TTC549 (cell line): ENCODE measurements at regions not wholly inside any gene's neighbourhood (a gene's known extent, or its start where the extent isn't known, plus 50 kb on each side); places are given as distances from the start of the nearest gene placed in this dataset.

Experiments
- FAIRE-seq: peaks from 2 replicates; lab custom pipeline; 2012; peaks lifted over from hg19 to GRCh38; lab: Jason Lieb, UNC

GRCh38 chr3:76349715-76350480, 564.5 kb upstream of the ZNF717 start:
- FAIRE-seq: no peak

GRCh38 chr3:76352051-76352450, 566.7 kb upstream of the ZNF717 start:
- no peak for FAIRE-seq

DNA sequence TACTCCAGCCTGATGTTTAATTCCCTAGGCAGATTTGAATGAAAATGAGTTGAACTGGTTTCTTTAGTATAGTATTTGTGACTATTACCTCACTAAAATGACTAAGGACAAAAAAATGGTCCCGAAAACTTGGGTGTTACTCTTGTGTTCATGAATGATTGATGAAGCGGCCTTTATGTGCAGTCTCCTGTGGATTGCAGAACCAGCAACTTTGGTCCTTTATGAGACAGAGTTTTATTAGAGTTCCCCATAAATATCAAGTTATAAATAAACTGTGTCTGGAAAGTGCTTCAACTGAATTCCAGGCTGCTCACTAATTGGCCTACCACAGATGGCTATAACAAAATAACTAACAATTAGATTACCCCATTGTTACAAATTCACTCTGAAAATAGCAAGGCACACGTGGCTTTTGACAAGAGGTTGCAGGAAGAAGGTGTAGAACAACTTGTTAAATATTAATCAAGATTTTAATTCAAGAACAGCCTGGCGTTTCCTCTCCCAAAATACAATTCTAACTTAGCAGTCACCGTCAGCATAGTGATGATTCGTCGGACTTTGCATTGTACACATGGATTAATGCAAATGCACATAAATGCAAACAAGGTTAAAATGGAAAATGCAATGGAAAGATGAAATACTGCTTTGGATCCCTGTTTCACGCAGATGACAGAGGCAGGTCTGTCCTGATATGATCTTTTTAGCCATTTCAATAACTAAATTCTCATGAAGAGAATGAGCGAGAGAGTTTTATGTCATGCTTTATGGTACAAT, 567.3 kb upstream of the ZNF717 start:
- no peak for FAIRE-seq

- FAIRE-seq: no peak
These were observed 568.3 kb upstream of the ZNF717 start for GRCh38 chr3:76353683-76354082.

GRCh38 chr3:76361010-76361409, 575.7 kb upstream of the ZNF717 start:
- no peak for FAIRE-seq

DNA sequence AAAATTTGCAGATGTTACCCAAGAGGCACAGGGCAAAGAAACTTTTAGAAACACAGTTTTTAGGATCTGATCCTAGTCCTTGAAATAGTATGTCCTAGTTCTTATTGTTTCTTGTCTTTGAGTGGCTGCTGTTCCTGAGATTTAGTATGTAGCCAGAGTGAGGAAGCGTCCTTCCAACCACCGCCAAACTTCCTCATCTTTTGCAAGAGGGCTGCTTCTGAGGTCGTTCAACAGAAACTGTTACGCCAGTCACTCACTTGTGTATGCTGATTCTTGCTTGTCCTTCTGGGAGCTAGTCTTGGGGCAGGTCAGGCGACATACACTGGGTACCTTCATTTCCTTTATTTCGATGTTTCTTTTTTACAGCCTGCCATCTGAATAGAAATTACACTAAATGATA, 577.3 kb upstream of the ZNF717 start:
- no peak for FAIRE-seq

- FAIRE-seq: no peak
These were observed 579.9 kb upstream of the ZNF717 start for GRCh38 chr3:76365275-76365674.

DNA sequence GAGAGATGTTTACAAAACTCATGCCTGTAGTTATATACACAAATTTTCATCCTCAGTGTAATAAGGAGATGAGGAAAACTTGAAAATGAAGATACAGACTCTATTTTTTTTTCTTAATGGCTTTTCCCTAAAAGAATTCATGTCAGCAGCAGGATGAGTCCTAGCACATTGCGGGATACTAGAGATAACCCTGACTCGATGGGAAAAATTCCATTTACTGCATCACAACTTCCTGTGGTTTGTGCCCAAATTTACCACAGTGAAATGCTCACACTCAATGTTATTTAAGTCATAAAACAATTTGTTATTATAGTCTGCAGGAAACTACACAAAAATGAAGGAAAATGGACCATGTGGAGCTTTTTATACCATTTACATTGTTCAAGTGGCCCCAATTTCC, 581.9 kb upstream of the ZNF717 start:
- FAIRE-seq: no peak

- FAIRE-seq: no peak
These were observed 583.8 kb upstream of the ZNF717 start for GRCh38 chr3:76369170-76369569.

GRCh38 chr3:76370749-76371520, 585.6 kb upstream of the ZNF717 start:
- FAIRE-seq: no peak

DNA sequence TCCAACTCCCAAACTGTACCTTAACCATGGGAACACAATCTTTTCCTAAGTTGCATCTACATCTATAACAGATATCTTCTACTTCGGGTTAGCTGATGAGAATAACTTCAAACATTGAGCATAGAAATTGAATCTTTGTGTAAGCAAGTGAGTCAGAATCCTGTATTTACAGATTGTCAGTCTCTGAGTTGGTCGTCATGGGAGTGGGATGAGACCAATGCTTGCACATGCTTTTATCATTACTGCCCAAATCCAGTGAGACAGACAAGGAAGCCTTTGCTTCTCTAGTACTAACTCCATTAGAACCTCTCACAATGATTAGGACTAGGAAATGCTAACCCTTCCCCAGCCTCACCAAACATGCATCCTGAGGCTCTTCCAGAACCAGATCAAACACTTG, 587.1 kb upstream of the ZNF717 start:
- no peak for FAIRE-seq

- FAIRE-seq: no peak
These were observed 591.7 kb upstream of the ZNF717 start for GRCh38 chr3:76377074-76377473.

- no peak for FAIRE-seq
These were observed 593.4 kb upstream of the ZNF717 start for GRCh38 chr3:76378789-76379188.

DNA sequence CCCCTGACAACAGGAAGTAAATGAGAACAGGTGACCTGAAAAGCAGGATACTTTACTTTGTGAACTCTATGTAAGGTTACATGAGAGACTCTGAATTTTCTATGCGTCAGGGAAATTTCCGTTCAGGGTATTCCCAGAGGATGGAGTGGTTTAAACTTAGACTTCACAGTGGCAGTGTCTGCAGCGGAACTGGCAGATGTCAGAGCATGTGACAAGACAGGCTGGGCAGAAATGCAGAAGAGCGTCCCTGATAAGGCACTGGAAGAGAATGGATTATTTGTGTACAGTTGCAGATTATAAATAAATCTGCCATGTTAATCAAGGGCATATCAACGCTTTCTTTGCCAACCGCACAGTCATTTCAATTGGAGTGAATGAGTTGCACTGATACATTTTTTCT, 598.4 kb upstream of the ZNF717 start:
- FAIRE-seq: no peak

- FAIRE-seq: no peak
These were observed 601.7 kb upstream of the ZNF717 start for GRCh38 chr3:76387000-76387399.

DNA sequence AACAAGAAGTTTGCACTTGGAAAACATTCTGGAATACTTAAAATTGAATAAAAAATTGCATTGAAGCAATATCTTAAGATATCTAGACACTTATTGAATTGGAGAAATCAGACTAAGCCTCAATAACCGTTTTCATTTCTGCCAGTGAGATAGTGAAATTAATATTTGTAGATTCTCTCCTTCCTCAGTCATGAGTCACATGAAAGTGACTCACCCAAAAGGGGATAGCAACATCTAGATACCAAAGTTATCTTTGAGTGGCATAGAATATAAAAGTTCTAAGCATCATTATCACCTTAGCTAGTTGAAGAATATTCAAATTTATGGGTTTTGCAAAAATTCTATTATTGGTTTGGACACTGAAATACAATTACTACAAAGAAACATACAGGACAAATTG, 614.8 kb upstream of the ZNF717 start:
- FAIRE-seq: no peak

GRCh38 chr3:76402926-76403325, 617.6 kb upstream of the ZNF717 start:
- no peak for FAIRE-seq

- FAIRE-seq: no peak
These were observed 618.2 kb upstream of the ZNF717 start for GRCh38 chr3:76403556-76403955.

DNA sequence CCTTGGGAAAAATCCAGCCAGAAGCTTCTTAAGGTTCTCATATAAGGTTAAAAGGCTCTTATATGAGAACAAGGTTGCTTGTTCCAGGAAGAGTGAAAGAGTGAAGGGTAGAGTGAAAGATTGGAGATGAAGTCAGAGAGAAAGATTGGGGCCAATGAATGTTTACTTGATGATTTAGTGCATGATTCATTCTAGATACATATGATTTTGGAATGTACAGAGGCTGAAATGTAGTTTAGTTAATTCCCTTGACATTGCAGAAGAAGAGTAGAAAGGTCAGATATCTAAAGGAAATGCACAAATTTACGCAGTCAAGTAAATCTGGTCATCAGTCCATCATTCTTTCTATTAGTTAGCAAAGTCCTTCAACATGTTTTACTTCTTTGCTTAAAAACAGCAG, 619.8 kb upstream of the ZNF717 start:
- no peak for FAIRE-seq

GRCh38 chr3:76410762-76411281, 625.5 kb upstream of the ZNF717 start:
- FAIRE-seq: no peak

- FAIRE-seq: no peak
These were observed 624.5 kb upstream of the ROBO2 start for GRCh38 chr3:76415384-76415783.

GRCh38 chr3:76429581-76430177, 610.2 kb upstream of the ROBO2 start:
- no peak for FAIRE-seq
